ENCODE measurements at regions not wholly inside any gene's neighbourhood (a gene's known extent, or its start where the extent isn't known, plus 50 kb on each side); places are given as distances from the start of the nearest gene placed in this dataset.

DNA sequence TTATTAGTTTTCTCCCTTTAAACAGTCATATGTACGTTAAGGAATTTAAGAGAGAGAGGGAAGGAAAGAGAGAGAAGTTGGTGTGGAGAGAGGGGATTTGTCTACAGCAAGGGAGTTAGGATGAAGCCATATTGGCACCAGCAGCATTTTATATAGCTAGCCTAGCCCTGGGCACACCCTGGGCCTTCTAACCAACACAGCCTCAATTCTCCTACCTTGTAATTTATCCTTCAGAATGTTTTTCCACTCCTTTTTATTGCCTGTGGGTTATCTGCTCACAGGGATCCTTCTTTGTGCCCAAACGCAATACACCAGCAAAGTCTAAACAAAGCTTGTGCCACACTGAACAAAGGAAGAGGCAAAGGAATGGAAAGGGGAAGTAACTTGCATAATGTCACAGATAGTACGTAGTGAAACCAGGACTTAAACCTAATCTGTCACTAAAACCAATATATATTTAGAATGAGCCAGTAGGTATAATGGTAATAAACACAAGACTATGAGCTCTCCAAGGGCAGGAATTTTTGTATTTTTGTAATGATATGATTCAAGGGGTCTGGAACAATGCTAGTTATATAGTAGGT lies 613.8 kb upstream of the TENM4 start:
- Histone ChIP-seq H3K27me3 (no peaks in the 10 kb centered on the region), H3K9me3 (ENCODE audit: low read depth) (no peaks in the 10 kb centered on the region), H3K4me1 (ENCODE audit: insufficient read depth) (no peaks in the 10 kb centered on the region), H4K20me1 (ENCODE audit: insufficient read depth, poor library complexity, severe bottlenecking) (no peaks in the 10 kb centered on the region), H3K9me2 (replicated peaks; ENCODE audit: insufficient read depth) (no peaks in the 10 kb centered on the region), H3K4me3 (no peak overlapping the region), H3K36me3 (replicated peaks; ENCODE audit: insufficient read depth, low read depth) (no peaks in the 10 kb centered on the region), H3K4me2 (no peak overlapping the region), H2AFZ (no peak overlapping the region), H3K79me2 (no peaks in the 10 kb centered on the region), H3K27ac (no peak overlapping the region)
- WGBS (ENCODE audit: low lambda C conversion rate, missing lambda C conversion rate), result 82% methylated on average over 3 of the region's 3 CpGs
- no peak for TF ChIP-seq CTCF (IDR thresholded peaks at IDR 0.05; ENCODE audit: poor library complexity)
- no peak for TF ChIP-seq EZH2phosphoT487 (IDR thresholded peaks at IDR 0.05; ENCODE audit: low read depth, severe bottlenecking, unreplicated experiment)
- TF ChIP-seq EZH2 (IDR thresholded peaks at IDR 0.05; ENCODE audit: borderline replicate concordance), result no peak
- DNase-seq (ENCODE audit: low spot score), result no peak

- TF ChIP-seq EZH2 (IDR thresholded peaks at IDR 0.05; ENCODE audit: borderline replicate concordance) (no peak), EZH2phosphoT487 (IDR thresholded peaks at IDR 0.05; ENCODE audit: low read depth, severe bottlenecking, unreplicated experiment) (no peak), CTCF (IDR thresholded peaks at IDR 0.05; ENCODE audit: poor library complexity) (no peak)
- DNase-seq (ENCODE audit: low spot score), result no peak
- 100% methylated on average over 1 of the region's 1 CpG for WGBS (ENCODE audit: low lambda C conversion rate, missing lambda C conversion rate)
- H4K20me1 ChIP-seq (ENCODE audit: insufficient read depth, poor library complexity, severe bottlenecking), result no peaks in the 10 kb centered on the region
- H3K4me3 ChIP-seq, result no peak overlapping the region
- no peaks in the 10 kb centered on the region for H3K36me3 ChIP-seq (replicated peaks; ENCODE audit: insufficient read depth, low read depth)
- no peaks in the 10 kb centered on the region for H3K4me1 ChIP-seq (ENCODE audit: insufficient read depth)
- no peaks in the 10 kb centered on the region for H3K9me3 ChIP-seq (ENCODE audit: low read depth)
- no peak overlapping the region for H3K27ac ChIP-seq
- no peaks in the 10 kb centered on the region for H3K27me3 ChIP-seq
- no peaks in the 10 kb centered on the region for H3K9me2 ChIP-seq (replicated peaks; ENCODE audit: insufficient read depth)
- H2AFZ ChIP-seq, result no peak overlapping the region
- H3K79me2 ChIP-seq, result no peaks in the 10 kb centered on the region
- H3K4me2 ChIP-seq, result no peak overlapping the region
Observed at GRCh38 chr11:80048513-80048912, 607.7 kb upstream of the TENM4 start.

DNA sequence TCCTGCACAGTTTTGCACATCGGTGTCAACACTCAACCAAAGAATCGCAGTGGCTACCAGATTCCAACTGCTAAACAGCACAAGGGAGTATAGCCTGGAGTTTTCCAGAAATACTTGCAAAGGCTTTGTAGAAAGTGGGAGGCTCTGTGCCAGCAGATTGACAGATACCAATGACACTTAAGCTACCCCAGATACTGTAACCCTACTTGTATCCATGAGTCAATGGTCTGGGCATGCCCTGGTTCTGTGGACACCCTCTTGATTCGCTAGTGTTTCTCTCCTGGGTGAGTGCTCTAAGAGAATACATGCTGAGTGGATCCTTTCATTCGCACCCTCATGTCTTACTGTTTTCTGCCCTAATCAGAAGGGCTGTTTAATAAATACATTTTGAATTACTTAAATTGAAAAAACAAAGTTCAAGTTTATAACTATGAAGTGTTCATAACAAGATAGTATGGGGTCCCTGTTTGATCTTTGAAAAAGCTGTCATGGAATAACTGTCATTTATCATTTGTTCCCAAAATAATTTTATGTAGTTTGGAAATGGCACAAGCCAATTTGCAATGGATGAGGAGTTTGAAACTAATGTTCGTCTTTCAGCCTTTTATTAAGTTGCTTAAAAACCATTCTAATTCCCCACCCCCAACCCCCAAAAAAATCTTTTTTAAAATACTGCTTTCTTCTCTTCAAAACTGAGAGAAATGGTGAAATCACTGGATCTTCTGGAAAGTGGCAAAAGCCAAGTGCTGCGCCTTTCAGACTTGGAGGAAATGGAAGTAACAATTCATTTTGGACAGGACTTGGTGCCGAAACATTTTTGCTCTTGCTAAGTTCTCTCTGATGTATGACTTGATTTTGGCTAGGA lies 600.5 kb upstream of the TENM4 start:
- TF ChIP-seq EZH2phosphoT487 (IDR thresholded peaks at IDR 0.05; ENCODE audit: low read depth, severe bottlenecking, unreplicated experiment), result no peak
- no peaks in the 10 kb centered on the region for H3K79me2 ChIP-seq
- H2AFZ ChIP-seq, result no peak overlapping the region
- no peak overlapping the region for H3K4me2 ChIP-seq
- no peak overlapping the region for H3K4me3 ChIP-seq
- DNase-seq (ENCODE audit: low spot score), result no peak
- no peaks in the 10 kb centered on the region for H3K9me2 ChIP-seq (replicated peaks; ENCODE audit: insufficient read depth)
- no peaks in the 10 kb centered on the region for H3K36me3 ChIP-seq (replicated peaks; ENCODE audit: insufficient read depth, low read depth)
- H3K27me3 ChIP-seq, result no peaks in the 10 kb centered on the region
- no peaks in the 10 kb centered on the region for H3K9me3 ChIP-seq (ENCODE audit: low read depth)
- H3K27ac ChIP-seq, result no peak overlapping the region
- WGBS (ENCODE audit: low lambda C conversion rate, missing lambda C conversion rate), result 94% methylated on average over 7 of the region's 7 CpGs
- H3K4me1 ChIP-seq (ENCODE audit: insufficient read depth), result no peaks in the 10 kb centered on the region
- no peaks in the 10 kb centered on the region for H4K20me1 ChIP-seq (ENCODE audit: insufficient read depth, poor library complexity, severe bottlenecking)

- H3K9me2 ChIP-seq (replicated peaks; ENCODE audit: insufficient read depth), result no peaks in the 10 kb centered on the region
- TF ChIP-seq EZH2 (IDR thresholded peaks at IDR 0.05; ENCODE audit: borderline replicate concordance) (no peak), CTCF (IDR thresholded peaks at IDR 0.05; ENCODE audit: poor library complexity) (no peak), EZH2phosphoT487 (IDR thresholded peaks at IDR 0.05; ENCODE audit: low read depth, severe bottlenecking, unreplicated experiment) (no peak)
- H3K27ac ChIP-seq, result no peak overlapping the region
- H3K4me2 ChIP-seq, result no peak overlapping the region
- no peaks in the 10 kb centered on the region for H4K20me1 ChIP-seq (ENCODE audit: insufficient read depth, poor library complexity, severe bottlenecking)
- H3K79me2 ChIP-seq, result no peaks in the 10 kb centered on the region
- no peaks in the 10 kb centered on the region for H3K27me3 ChIP-seq
- 70% methylated on average over 1 of the region's 1 CpG for WGBS (ENCODE audit: low lambda C conversion rate, missing lambda C conversion rate)
- no peak overlapping the region for H3K4me3 ChIP-seq
- no peaks in the 10 kb centered on the region for H3K4me1 ChIP-seq (ENCODE audit: insufficient read depth)
- no peaks in the 10 kb centered on the region for H3K9me3 ChIP-seq (ENCODE audit: low read depth)
- H3K36me3 ChIP-seq (replicated peaks; ENCODE audit: insufficient read depth, low read depth), result no peaks in the 10 kb centered on the region
- no peak for DNase-seq (ENCODE audit: low spot score)
- H2AFZ ChIP-seq, result no peak overlapping the region
Observed at GRCh38 chr11:80034801-80035200, 594.0 kb upstream of the TENM4 start.
